Activated gamma-delta T cell (primary cell): ENCODE measurements at regions not wholly inside any gene's neighbourhood (a gene's known extent, or its start where the extent isn't known, plus 50 kb on each side); places are given as distances from the start of the nearest gene placed in this dataset.

ENCODE experiments used
- DNase-seq: peaks from one replicate; lab custom pipeline; 2025; lab: John Stamatoyannopoulos, UW

GRCh38 chr12:132424811-132425210 is 65.1 kb upstream of the FBRSL1 start:
- no peak for DNase-seq

GRCh38 chr12:132423820-132424645 is 65.9 kb upstream of the FBRSL1 start:
- no peak for DNase-seq

- no peak for DNase-seq
Observed at GRCh38 chr12:132423251-132423819, 66.6 kb upstream of the FBRSL1 start.

- DNase-seq: no peak
Observed at GRCh38 chr12:132422381-132423043, 67.4 kb upstream of the FBRSL1 start.

GRCh38 chr12:132422040-132422380 is 67.9 kb upstream of the FBRSL1 start:
- no peak for DNase-seq

GRCh38 chr12:132419631-132420246 is 70.2 kb upstream of the FBRSL1 start:
- no peak for DNase-seq

- DNase-seq: no peak
Observed at GRCh38 chr12:132418393-132418925, 71.5 kb upstream of the FBRSL1 start.

GRCh38 chr12:132417741-132418140 is 72.2 kb upstream of the FBRSL1 start:
- DNase-seq: no peak

- no peak for DNase-seq
Observed at GRCh38 chr12:132416827-132417226, 73.1 kb upstream of the FBRSL1 start.

GRCh38 chr12:132416121-132416673 is 73.8 kb upstream of the FBRSL1 start:
- no peak for DNase-seq

- no peak for DNase-seq
Observed at GRCh38 chr12:132415327-132416120, 74.4 kb upstream of the FBRSL1 start.

- no peak for DNase-seq
Observed at GRCh38 chr12:132414634-132415326, 75.2 kb upstream of the FBRSL1 start.

- no peak for DNase-seq
Observed at GRCh38 chr12:132413931-132414588, 75.9 kb upstream of the FBRSL1 start.

GRCh38 chr12:132411457-132411856 is 78.5 kb upstream of the FBRSL1 start:
- DNase-seq: no peak

- no peak for DNase-seq
Observed at GRCh38 chr12:132410849-132411248, 79.1 kb upstream of the FBRSL1 start.

- no peak for DNase-seq
Observed at GRCh38 chr12:132410296-132410625, 79.7 kb upstream of the FBRSL1 start.

GRCh38 chr12:132409495-132410295 is 80.3 kb upstream of the FBRSL1 start:
- no peak for DNase-seq

GRCh38 chr12:132408626-132409494 is 79.5 kb upstream of the GALNT9 start:
- DNase-seq: no peak
